ENCODE measurements at regions not wholly inside any gene's neighbourhood (a gene's known extent, or its start where the extent isn't known, plus 50 kb on each side); places are given as distances from the start of the nearest gene placed in this dataset.
A peak's percentile ranks its signal among the peaks of the same experiment; 100 is the strongest.

- WGBS (ENCODE audit: insufficient coverage) = 62% methylated on average over 2 of the region's 6 CpGs
- Histone ChIP-seq H3K27me3 (replicated peaks in 2 of 5; ENCODE audit: control insufficient read depth in 4 of 5, insufficient read depth in 5 of 5, low read length in 4 of 5) (no peaks in the 10 kb centered on the region), H3K27ac (ENCODE audit: insufficient read depth in 1 of 2, low read depth in 1 of 2, low read length in 2 of 2, poor library complexity in 1 of 2, severe bottlenecking in 2 of 2) (no peak overlapping the region), H3K9me3 (ENCODE audit: control extremely low read depth in 1 of 5, control insufficient read depth in 4 of 5, insufficient read depth in 2 of 5, low read depth in 1 of 5, low read length in 4 of 5) (no peaks in the 10 kb centered on the region), H3K4me1 (ENCODE audit: control extremely low read depth in 1 of 4, control insufficient read depth in 4 of 4, insufficient read depth in 4 of 4, low read length in 3 of 4) (peaks cover 0 to 22% (median 17%) of the 10 kb centered on the region in 4 experiments), H3K4me3 (ENCODE audit: control insufficient read depth in 1 of 7, extremely low read depth in 1 of 7, insufficient read depth in 4 of 7, low read depth in 2 of 7, low read length in 6 of 7) (no peak overlapping the region), H3K36me3 (ENCODE audit: control insufficient read depth in 4 of 4, insufficient read depth in 4 of 4, low read length in 3 of 4) (no peaks in the 10 kb centered on the region)
- DNase-seq = no peak
- ChIA-PET POLR2A (no interaction called here), CTCF (no interaction called here)
Observed at GRCh38 chr18:46393961-46394360, 263.1 kb downstream of the LOXHD1 start.

- no peak for DNase-seq
- CTCF ChIA-PET = interaction anchor here (1.1 to 2.0 kb wide), 2 partner anchors 9 to 13 kb away, joined by 3 to 6 read pairs; no protein-coding TSS in a partner anchor
Observed at GRCh38 chr18:46395795-46396194, 261.2 kb downstream of the LOXHD1 start.

GRCh38 chr18:46397174-46397573 is 259.8 kb downstream of the LOXHD1 start:
- Histone ChIP-seq H3K4me1 (ENCODE audit: control extremely low read depth in 1 of 4, control insufficient read depth in 4 of 4, insufficient read depth in 4 of 4, low read length in 3 of 4) (peaks cover 0 to 22% (median 17%) of the 10 kb centered on the region in 4 experiments), H3K36me3 (ENCODE audit: control insufficient read depth in 4 of 4, insufficient read depth in 4 of 4, low read length in 3 of 4) (no peaks in the 10 kb centered on the region), H3K27me3 (replicated peaks in 2 of 5; ENCODE audit: control insufficient read depth in 4 of 5, insufficient read depth in 5 of 5, low read length in 4 of 5) (no peaks in the 10 kb centered on the region), H3K4me3 (ENCODE audit: control insufficient read depth in 1 of 7, extremely low read depth in 1 of 7, insufficient read depth in 4 of 7, low read depth in 2 of 7, low read length in 6 of 7) (no peak overlapping the region), H3K27ac (ENCODE audit: insufficient read depth in 1 of 2, low read depth in 1 of 2, low read length in 2 of 2, poor library complexity in 1 of 2, severe bottlenecking in 2 of 2) (no peak overlapping the region), H3K9me3 (ENCODE audit: control extremely low read depth in 1 of 5, control insufficient read depth in 4 of 5, insufficient read depth in 2 of 5, low read depth in 1 of 5, low read length in 4 of 5) (no peaks in the 10 kb centered on the region)
- DNase-seq = peak in 1 of 3 donors; percentile 28
- CTCF ChIA-PET = no interaction called here
- POLR2A ChIA-PET = no interaction called here

More at GRCh38 chr18:46395795-46396194, 261.2 kb downstream of the LOXHD1 start:
- H3K27me3 ChIP-seq (replicated peaks in 2 of 5; ENCODE audit: control insufficient read depth in 4 of 5, insufficient read depth in 5 of 5, low read length in 4 of 5) = no peaks in the 10 kb centered on the region
- H3K36me3 ChIP-seq (ENCODE audit: control insufficient read depth in 4 of 4, insufficient read depth in 4 of 4, low read length in 3 of 4) = no peaks in the 10 kb centered on the region
- WGBS (ENCODE audit: insufficient coverage) = 100% methylated on average over 4 of the region's 4 CpGs
- POLR2A ChIA-PET = no interaction called here
- H3K4me1 ChIP-seq (ENCODE audit: control extremely low read depth in 1 of 4, control insufficient read depth in 4 of 4, insufficient read depth in 4 of 4, low read length in 3 of 4) = peaks cover 0 to 22% (median 17%) of the 10 kb centered on the region in 4 experiments
- no peak overlapping the region for H3K4me3 ChIP-seq (ENCODE audit: control insufficient read depth in 1 of 7, extremely low read depth in 1 of 7, insufficient read depth in 4 of 7, low read depth in 2 of 7, low read length in 6 of 7)
- H3K27ac ChIP-seq (ENCODE audit: insufficient read depth in 1 of 2, low read depth in 1 of 2, low read length in 2 of 2, poor library complexity in 1 of 2, severe bottlenecking in 2 of 2) = no peak overlapping the region
- H3K9me3 ChIP-seq (ENCODE audit: control extremely low read depth in 1 of 5, control insufficient read depth in 4 of 5, insufficient read depth in 2 of 5, low read depth in 1 of 5, low read length in 4 of 5) = no peaks in the 10 kb centered on the region

GRCh38 chr18:46398005-46398404 is 259.0 kb downstream of the LOXHD1 start:
- no peaks in the 10 kb centered on the region for H3K27me3 ChIP-seq (replicated peaks in 2 of 5; ENCODE audit: control insufficient read depth in 4 of 5, insufficient read depth in 5 of 5, low read length in 4 of 5)
- H3K4me3 ChIP-seq (ENCODE audit: control insufficient read depth in 1 of 7, extremely low read depth in 1 of 7, insufficient read depth in 4 of 7, low read depth in 2 of 7, low read length in 6 of 7) = no peak overlapping the region
- CTCF ChIA-PET = no interaction called here
- no peak for DNase-seq
- H3K27ac ChIP-seq (ENCODE audit: insufficient read depth in 1 of 2, low read depth in 1 of 2, low read length in 2 of 2, poor library complexity in 1 of 2, severe bottlenecking in 2 of 2) = no peak overlapping the region
- H3K36me3 ChIP-seq (ENCODE audit: control insufficient read depth in 4 of 4, insufficient read depth in 4 of 4, low read length in 3 of 4) = no peaks in the 10 kb centered on the region
- WGBS (ENCODE audit: insufficient coverage) = 75% methylated on average over 7 of the region's 7 CpGs
- POLR2A ChIA-PET = no interaction called here
- peaks cover 0 to 22% (median 17%) of the 10 kb centered on the region in 4 experiments for H3K4me1 ChIP-seq (ENCODE audit: control extremely low read depth in 1 of 4, control insufficient read depth in 4 of 4, insufficient read depth in 4 of 4, low read length in 3 of 4)
- no peaks in the 10 kb centered on the region for H3K9me3 ChIP-seq (ENCODE audit: control extremely low read depth in 1 of 5, control insufficient read depth in 4 of 5, insufficient read depth in 2 of 5, low read depth in 1 of 5, low read length in 4 of 5)

GRCh38 chr18:46398625-46399024 is 258.4 kb downstream of the LOXHD1 start:
- Histone ChIP-seq H3K27me3 (replicated peaks in 2 of 5; ENCODE audit: control insufficient read depth in 4 of 5, insufficient read depth in 5 of 5, low read length in 4 of 5) (no peaks in the 10 kb centered on the region), H3K4me1 (ENCODE audit: control extremely low read depth in 1 of 4, control insufficient read depth in 4 of 4, insufficient read depth in 4 of 4, low read length in 3 of 4) (peaks cover 0 to 22% (median 17%) of the 10 kb centered on the region in 4 experiments), H3K9me3 (ENCODE audit: control extremely low read depth in 1 of 5, control insufficient read depth in 4 of 5, insufficient read depth in 2 of 5, low read depth in 1 of 5, low read length in 4 of 5) (no peaks in the 10 kb centered on the region), H3K27ac (ENCODE audit: insufficient read depth in 1 of 2, low read depth in 1 of 2, low read length in 2 of 2, poor library complexity in 1 of 2, severe bottlenecking in 2 of 2) (no peak overlapping the region), H3K36me3 (ENCODE audit: control insufficient read depth in 4 of 4, insufficient read depth in 4 of 4, low read length in 3 of 4) (no peaks in the 10 kb centered on the region), H3K4me3 (ENCODE audit: control insufficient read depth in 1 of 7, extremely low read depth in 1 of 7, insufficient read depth in 4 of 7, low read depth in 2 of 7, low read length in 6 of 7) (no peak overlapping the region)
- CTCF ChIA-PET = interaction anchor here (1.0 kb wide), 1 partner anchor 10 kb away, joined by 4 read pairs; no protein-coding TSS in a partner anchor
- WGBS (ENCODE audit: insufficient coverage) = 95% methylated on average over 9 of the region's 9 CpGs
- POLR2A ChIA-PET = no interaction called here
- DNase-seq = no peak

GRCh38 chr18:46399303-46399702 is 257.7 kb downstream of the LOXHD1 start:
- WGBS (ENCODE audit: insufficient coverage) = 98% methylated on average over 10 of the region's 11 CpGs
- no peaks in the 10 kb centered on the region for H3K27me3 ChIP-seq (replicated peaks in 2 of 5; ENCODE audit: control insufficient read depth in 4 of 5, insufficient read depth in 5 of 5, low read length in 4 of 5)
- no peak for DNase-seq
- no peak overlapping the region for H3K27ac ChIP-seq (ENCODE audit: insufficient read depth in 1 of 2, low read depth in 1 of 2, low read length in 2 of 2, poor library complexity in 1 of 2, severe bottlenecking in 2 of 2)
- H3K4me3 ChIP-seq (ENCODE audit: control insufficient read depth in 1 of 7, extremely low read depth in 1 of 7, insufficient read depth in 4 of 7, low read depth in 2 of 7, low read length in 6 of 7) = no peak overlapping the region
- POLR2A ChIA-PET = no interaction called here
- no peaks in the 10 kb centered on the region for H3K36me3 ChIP-seq (ENCODE audit: control insufficient read depth in 4 of 4, insufficient read depth in 4 of 4, low read length in 3 of 4)
- no peaks in the 10 kb centered on the region for H3K9me3 ChIP-seq (ENCODE audit: control extremely low read depth in 1 of 5, control insufficient read depth in 4 of 5, insufficient read depth in 2 of 5, low read depth in 1 of 5, low read length in 4 of 5)
- H3K4me1 ChIP-seq (ENCODE audit: control extremely low read depth in 1 of 4, control insufficient read depth in 4 of 4, insufficient read depth in 4 of 4, low read length in 3 of 4) = peaks cover 0 to 17% (median 12%) of the 10 kb centered on the region in 4 experiments
- CTCF ChIA-PET = interaction anchor here (1.0 kb wide), 1 partner anchor 9 kb away, joined by 4 read pairs; no protein-coding TSS in a partner anchor

GRCh38 chr18:46400449-46400848 is 256.6 kb downstream of the LOXHD1 start:
- Histone ChIP-seq H3K9me3 (ENCODE audit: control extremely low read depth in 1 of 5, control insufficient read depth in 4 of 5, insufficient read depth in 2 of 5, low read depth in 1 of 5, low read length in 4 of 5) (no peaks in the 10 kb centered on the region), H3K4me1 (ENCODE audit: control extremely low read depth in 1 of 4, control insufficient read depth in 4 of 4, insufficient read depth in 4 of 4, low read length in 3 of 4) (peaks cover 0 to 13% (median 8%) of the 10 kb centered on the region in 4 experiments), H3K27ac (ENCODE audit: insufficient read depth in 1 of 2, low read depth in 1 of 2, low read length in 2 of 2, poor library complexity in 1 of 2, severe bottlenecking in 2 of 2) (no peak overlapping the region), H3K36me3 (ENCODE audit: control insufficient read depth in 4 of 4, insufficient read depth in 4 of 4, low read length in 3 of 4) (no peaks in the 10 kb centered on the region), H3K27me3 (replicated peaks in 2 of 5; ENCODE audit: control insufficient read depth in 4 of 5, insufficient read depth in 5 of 5, low read length in 4 of 5) (no peaks in the 10 kb centered on the region), H3K4me3 (ENCODE audit: control insufficient read depth in 1 of 7, extremely low read depth in 1 of 7, insufficient read depth in 4 of 7, low read depth in 2 of 7, low read length in 6 of 7) (no peak overlapping the region)
- CTCF ChIA-PET = no interaction called here
- POLR2A ChIA-PET = no interaction called here
- DNase-seq = no peak
- 63% methylated on average over 6 of the region's 8 CpGs for WGBS (ENCODE audit: insufficient coverage)
